GM20000 (cell line): ENCODE measurements at regions not wholly inside any gene's neighbourhood (a gene's known extent, or its start where the extent isn't known, plus 50 kb on each side); places are given as distances from the start of the nearest gene placed in this dataset.
"Not testable (repeated sequence)": the region's sequence is repeated elsewhere in the genome, so short reads cannot be mapped to it uniquely, and the experiment has no call there.

Source experiments
- DNase-seq: peaks from one replicate; pipeline ENCODE4 v3.0.0; 2012; ENCODE audit warnings: low spot score
- CTCF ChIP-seq: IDR thresholded peaks from 2 replicates; pipeline ENCODE4 v1.5.1; 2012; ENCODE audit warnings: mild to moderate bottlenecking, control low read depth; ENCODE audit errors: extremely low read depth, missing control alignments

DNA sequence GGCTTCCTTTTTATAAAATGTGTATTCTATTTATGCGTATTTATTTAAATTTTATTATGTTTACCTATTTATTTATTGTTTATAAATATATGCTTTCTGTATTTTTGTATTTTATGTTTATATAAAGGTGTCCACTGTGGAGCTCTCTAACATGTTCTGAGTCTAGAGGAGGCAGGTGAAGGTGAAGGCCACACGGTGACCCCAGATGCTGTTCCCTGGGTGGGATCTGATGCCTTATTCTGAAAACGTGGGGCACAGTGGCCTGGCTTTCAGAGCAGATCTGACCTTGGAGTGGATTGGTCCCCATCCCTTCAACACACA is 104.7 kb upstream of the SLC7A14 start:
- no peak for DNase-seq
- no peak for TF ChIP-seq CTCF

- TF ChIP-seq CTCF: peak; percentile 65
- peak; percentile 64 for DNase-seq
These were observed 104.2 kb upstream of the SLC7A14 start for GRCh38 chr3:170689893-170690660.

DNA sequence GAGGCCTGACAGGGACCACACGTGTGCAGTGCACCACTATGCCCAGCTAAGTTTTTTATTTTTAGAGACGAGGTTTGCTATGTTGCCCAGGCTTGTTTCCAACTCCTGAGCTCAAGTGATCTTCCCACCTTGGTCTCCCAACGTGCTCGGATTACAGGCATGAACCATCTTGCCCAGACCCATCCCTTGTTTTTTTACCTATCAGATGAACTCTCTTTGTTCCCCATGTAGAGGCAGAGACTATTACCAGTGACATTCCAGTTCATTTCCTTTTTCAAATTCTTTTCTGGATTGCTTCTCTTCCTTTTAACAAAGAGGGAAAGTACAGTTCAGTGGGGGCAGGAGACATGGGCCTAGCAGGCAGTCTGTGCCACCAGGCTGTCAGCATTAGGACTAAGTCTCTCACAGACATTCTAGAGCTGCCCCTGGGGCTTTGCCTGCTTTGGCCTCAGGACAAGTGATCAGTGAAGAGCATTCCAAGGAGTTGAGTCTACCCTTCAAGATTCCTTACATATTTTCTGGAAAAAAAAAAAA is 103.5 kb upstream of the SLC7A14 start:
- TF ChIP-seq CTCF: no peak
- no peak for DNase-seq

DNA sequence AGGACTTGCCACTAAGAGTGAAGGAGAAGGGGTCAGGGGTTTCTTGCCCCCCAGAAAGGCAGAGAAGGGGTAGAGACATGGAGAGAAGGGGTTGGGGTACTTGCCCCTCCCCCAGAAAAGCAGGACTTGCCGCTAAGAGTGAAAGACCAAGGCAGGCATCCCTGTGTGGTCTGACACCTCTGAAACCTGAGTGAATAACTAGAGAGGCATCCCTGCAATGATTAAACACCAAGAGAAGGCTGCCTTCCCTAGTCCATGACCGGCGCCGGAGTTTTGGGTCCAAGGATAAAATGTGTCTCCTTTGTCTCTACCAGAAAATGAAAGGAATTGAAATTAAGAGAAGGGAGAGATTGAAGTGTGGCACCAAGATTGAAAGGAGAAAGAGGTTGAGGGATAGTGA is 102.3 kb upstream of the SLC7A14 start:
- not testable (repeated sequence) for DNase-seq

DNA sequence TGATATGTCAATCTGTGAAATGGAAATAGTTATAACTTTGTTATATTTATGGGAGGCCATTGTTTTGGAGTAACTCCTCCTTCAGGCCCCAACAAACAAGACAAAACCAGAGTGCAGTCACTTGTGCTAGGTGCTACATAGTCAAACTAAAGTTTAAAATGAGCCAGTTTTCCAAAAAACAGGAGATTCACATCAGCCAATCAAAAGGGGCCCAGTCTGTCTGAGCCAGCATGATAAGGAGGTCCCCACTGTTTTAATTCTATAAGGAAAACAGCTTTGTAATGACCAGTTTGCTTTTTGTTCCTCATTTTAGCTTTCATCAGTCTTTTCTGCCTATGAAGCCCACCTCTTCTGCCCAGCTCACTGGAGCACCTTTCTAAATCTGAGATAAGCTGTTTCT is 94.7 kb upstream of the SLC7A14 start:
- DNase-seq: no peak
- no peak for TF ChIP-seq CTCF

DNA sequence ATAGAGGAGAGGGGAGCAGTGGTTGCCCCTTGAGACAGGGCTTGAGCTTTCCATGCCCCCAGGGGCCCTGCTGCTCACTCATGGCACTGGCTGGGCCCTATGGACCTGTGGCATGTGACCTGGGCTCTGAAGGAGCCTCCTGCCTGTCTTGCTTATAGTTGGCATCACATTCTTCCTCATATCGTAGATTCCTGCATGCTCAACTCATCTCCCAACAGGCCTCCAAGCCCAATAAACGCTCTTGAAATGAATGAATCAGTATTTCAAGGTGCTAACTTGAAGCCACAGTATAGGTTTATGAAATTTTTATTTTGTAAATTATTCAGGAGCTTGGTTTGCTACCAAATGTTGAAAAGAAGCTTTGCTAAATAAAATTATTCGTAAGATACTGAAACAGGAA is 93.3 kb upstream of the SLC7A14 start:
- TF ChIP-seq CTCF: no peak
- no peak for DNase-seq

DNA sequence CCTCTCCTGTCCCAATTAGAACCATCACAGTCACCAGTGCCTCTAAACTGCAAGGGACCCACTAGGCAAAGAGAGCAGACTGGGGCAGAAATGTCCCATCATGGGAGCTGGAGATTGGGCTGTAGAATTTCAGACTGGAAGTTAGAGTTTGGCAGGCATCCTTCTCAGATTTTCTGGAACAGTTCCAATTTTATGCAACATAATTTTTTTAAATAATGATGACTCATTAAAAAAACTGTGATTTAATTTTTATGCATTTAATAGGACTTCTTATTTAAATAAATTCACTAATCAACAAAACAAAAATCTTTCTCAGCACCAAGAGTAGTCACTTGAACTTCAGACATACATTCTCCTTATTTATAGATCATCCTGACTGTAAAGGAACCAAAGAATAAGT is 84.6 kb upstream of the SLC7A14 start:
- no peak for TF ChIP-seq CTCF
- no peak for DNase-seq

GRCh38 chr3:170662986-170663385 is 77.1 kb upstream of the SLC7A14 start:
- not testable (repeated sequence) for DNase-seq

- no peak for TF ChIP-seq CTCF
These were observed 74.3 kb upstream of the SLC7A14 start for GRCh38 chr3:170660139-170660538.

More at GRCh38 chr3:170660139-170660538, 74.3 kb upstream of the SLC7A14 start:
- no peak for DNase-seq
